ENCODE measurements at regions not wholly inside any gene's neighbourhood (a gene's known extent, or its start where the extent isn't known, plus 50 kb on each side); places are given as distances from the start of the nearest gene placed in this dataset.

DNA sequence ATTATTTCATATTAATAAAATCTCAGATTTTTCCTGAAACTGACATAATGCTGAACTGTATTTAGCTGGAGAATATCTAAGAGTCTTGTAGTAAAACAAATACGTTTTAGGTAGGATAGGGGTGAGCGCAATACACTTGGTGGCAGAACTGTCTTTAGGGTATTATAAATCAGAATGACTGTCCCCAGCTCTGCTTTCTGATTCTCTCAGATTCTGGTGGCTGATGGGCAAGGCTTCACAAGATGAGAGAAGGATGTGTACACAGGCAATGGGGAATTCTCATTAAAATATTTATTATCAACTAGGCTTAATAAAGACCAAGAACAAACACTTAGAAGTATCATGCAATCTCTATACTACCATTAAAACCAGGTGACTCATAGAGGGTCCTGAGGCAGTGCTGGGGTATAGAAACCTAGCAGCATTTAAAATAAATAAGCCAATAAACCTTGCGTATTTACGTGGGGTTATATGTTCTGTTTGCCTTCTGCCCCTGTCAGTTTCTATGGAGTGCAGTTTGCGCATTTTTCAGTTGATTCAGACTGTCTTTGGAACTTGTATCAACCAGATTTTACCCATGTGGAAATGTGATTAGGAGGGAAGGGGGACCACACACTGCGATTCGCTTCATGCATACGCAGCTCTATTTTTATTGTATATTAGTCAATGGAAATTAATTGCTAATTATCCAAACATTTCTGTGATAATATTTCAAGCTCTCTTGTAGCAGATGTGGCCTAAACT is 1150.7 kb upstream of the WWC1 start:
- no peaks in the 10 kb centered on the region for H3K4me1 Mint-ChIP-seq (ENCODE audit: low read depth)
- peaks cover 7% of the 10 kb centered on the region for H3K9me3 Mint-ChIP-seq (ENCODE audit: low read depth)
- H3K27me3 Mint-ChIP-seq = no peaks in the 10 kb centered on the region
- H3K36me3 Mint-ChIP-seq (ENCODE audit: insufficient read depth) = no peaks in the 10 kb centered on the region
- no peak overlapping the region for H3K27ac Mint-ChIP-seq
- H3K4me3 Mint-ChIP-seq (ENCODE audit: low read depth) = no peak overlapping the region
- no peak for DNase-seq (ENCODE audit: low spot score, unreplicated experiment)
- TF ChIP-seq, protein P1, sequence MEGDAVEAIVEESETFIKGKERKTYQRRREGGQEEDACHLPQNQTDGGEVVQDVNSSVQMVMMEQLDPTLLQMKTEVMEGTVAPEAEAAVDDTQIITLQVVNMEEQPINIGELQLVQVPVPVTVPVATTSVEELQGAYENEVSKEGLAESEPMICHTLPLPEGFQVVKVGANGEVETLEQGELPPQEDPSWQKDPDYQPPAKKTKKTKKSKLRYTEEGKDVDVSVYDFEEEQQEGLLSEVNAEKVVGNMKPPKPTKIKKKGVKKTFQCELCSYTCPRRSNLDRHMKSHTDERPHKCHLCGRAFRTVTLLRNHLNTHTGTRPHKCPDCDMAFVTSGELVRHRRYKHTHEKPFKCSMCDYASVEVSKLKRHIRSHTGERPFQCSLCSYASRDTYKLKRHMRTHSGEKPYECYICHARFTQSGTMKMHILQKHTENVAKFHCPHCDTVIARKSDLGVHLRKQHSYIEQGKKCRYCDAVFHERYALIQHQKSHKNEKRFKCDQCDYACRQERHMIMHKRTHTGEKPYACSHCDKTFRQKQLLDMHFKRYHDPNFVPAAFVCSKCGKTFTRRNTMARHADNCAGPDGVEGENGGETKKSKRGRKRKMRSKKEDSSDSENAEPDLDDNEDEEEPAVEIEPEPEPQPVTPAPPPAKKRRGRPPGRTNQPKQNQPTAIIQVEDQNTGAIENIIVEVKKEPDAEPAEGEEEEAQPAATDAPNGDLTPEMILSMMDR (IDR thresholded peaks at IDR 0.05; ENCODE audit: unreplicated experiment) = no peak

DNA sequence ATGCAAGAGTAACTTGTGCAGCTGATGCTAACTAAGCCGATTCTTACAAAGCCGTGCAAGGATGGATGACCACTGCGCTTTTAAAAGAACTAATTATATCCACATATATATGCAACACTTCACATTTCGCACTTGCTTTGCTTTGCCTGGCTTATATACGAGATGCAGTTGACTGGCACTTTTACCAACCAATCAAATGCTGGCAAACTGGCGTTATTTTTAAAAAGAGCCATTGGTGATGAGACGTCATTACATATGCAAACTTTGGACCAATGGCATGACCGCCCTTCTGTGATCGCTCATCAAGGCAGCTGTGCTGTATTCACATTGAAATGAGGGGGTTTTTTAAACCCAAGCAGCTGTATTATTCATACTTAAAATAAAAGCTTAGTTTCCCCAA is 1147.7 kb upstream of the WWC1 start:
- TF ChIP-seq, protein P1 (IDR thresholded peaks at IDR 0.05; ENCODE audit: unreplicated experiment) = no peak
- no peak for DNase-seq (ENCODE audit: low spot score, unreplicated experiment)
- Mint-ChIP-seq H3K27ac (no peak overlapping the region), H3K36me3 (ENCODE audit: insufficient read depth) (no peaks in the 10 kb centered on the region), H3K27me3 (no peaks in the 10 kb centered on the region), H3K4me1 (ENCODE audit: low read depth) (no peaks in the 10 kb centered on the region), H3K9me3 (ENCODE audit: low read depth) (no peaks in the 10 kb centered on the region), H3K4me3 (ENCODE audit: low read depth) (no peak overlapping the region)

DNA sequence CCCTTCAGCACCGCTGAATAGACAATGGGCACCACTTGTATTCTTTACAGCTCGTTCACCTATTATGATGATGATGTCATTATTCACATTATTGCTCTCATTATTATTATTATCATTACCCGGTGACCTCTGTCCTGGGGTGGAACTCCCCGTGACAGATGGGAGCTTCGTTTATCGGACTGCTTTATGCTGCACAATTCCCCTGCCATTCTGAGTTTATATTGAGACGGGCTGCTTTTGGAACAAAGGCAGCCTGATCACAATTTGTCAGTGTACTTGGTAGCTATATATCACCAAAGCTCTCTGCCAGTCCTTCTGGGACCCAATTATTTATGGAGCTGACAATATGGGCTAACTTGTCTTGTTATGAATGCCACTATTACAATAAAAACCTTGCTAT is 1145.6 kb upstream of the WWC1 start:
- DNase-seq (ENCODE audit: low spot score, unreplicated experiment) = no peak
- no peaks in the 10 kb centered on the region for H3K36me3 Mint-ChIP-seq (ENCODE audit: insufficient read depth)
- no peaks in the 10 kb centered on the region for H3K4me1 Mint-ChIP-seq (ENCODE audit: low read depth)
- no peak overlapping the region for H3K4me3 Mint-ChIP-seq (ENCODE audit: low read depth)
- TF ChIP-seq, protein P1 (IDR thresholded peaks at IDR 0.05; ENCODE audit: unreplicated experiment) = no peak
- no peak overlapping the region for H3K27ac Mint-ChIP-seq
- H3K27me3 Mint-ChIP-seq = no peaks in the 10 kb centered on the region
- no peaks in the 10 kb centered on the region for H3K9me3 Mint-ChIP-seq (ENCODE audit: low read depth)

DNA sequence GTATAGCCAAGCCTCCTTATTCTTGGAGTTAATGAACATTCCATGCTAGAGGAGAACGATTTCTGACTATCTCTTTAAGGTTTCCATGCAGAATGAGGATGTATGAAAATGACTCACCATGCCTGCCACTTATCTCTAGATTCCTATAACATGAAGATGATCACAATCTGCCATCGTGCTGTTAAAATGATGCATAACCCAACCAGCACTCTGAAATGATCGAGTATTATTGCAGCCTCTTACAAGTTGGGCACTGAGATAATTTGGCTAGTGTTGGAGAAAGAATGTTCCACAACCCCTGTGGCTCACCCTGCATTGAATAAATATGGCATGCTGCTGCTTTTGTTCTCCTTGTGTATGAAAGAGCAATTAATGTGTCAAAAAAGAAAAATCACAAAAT is 1143.6 kb upstream of the WWC1 start:
- Mint-ChIP-seq H3K4me3 (ENCODE audit: low read depth) (no peak overlapping the region), H3K4me1 (ENCODE audit: low read depth) (no peaks in the 10 kb centered on the region), H3K27me3 (no peaks in the 10 kb centered on the region), H3K36me3 (ENCODE audit: insufficient read depth) (no peaks in the 10 kb centered on the region), H3K9me3 (ENCODE audit: low read depth) (no peaks in the 10 kb centered on the region), H3K27ac (no peak overlapping the region)
- no peak for DNase-seq (ENCODE audit: low spot score, unreplicated experiment)
- TF ChIP-seq, protein P1 (IDR thresholded peaks at IDR 0.05; ENCODE audit: unreplicated experiment) = no peak

DNA sequence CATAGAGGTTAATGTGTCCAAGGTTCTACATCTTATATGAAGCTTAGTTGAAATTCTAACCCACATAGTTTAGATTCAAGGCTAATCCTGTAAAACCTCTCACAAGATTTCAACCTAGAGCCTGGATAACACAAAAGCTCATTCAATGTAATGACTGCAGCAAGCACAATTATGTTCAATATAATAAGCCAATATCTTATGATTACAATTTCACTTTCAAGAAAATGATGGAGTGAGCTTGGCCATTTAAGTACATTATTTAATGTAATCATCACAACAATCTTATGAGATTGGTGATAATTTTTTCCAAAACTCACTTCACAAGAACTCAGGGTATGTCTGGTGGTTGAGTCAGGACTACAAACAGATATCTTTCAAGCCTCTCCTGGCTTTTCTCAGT is 1140.8 kb upstream of the WWC1 start:
- no peak overlapping the region for H3K27ac Mint-ChIP-seq
- no peak overlapping the region for H3K4me3 Mint-ChIP-seq (ENCODE audit: low read depth)
- no peaks in the 10 kb centered on the region for H3K36me3 Mint-ChIP-seq (ENCODE audit: insufficient read depth)
- DNase-seq (ENCODE audit: low spot score, unreplicated experiment) = no peak
- no peaks in the 10 kb centered on the region for H3K27me3 Mint-ChIP-seq
- H3K9me3 Mint-ChIP-seq (ENCODE audit: low read depth) = no peaks in the 10 kb centered on the region
- TF ChIP-seq, protein P1 (IDR thresholded peaks at IDR 0.05; ENCODE audit: unreplicated experiment) = no peak
- H3K4me1 Mint-ChIP-seq (ENCODE audit: low read depth) = no peaks in the 10 kb centered on the region
